ENCODE measurements at regions not wholly inside any gene's neighbourhood (a gene's known extent, or its start where the extent isn't known, plus 50 kb on each side); places are given as distances from the start of the nearest gene placed in this dataset.
"Not testable (repeated sequence)": the region's sequence is repeated elsewhere in the genome, so short reads cannot be mapped to it uniquely, and the experiment has no call there.

- peak; percentile 74 for DNase-seq (ENCODE audit: low read depth)
Measured at GRCh38 chr7:114364151-114364550, 50.5 kb upstream of the FOXP2 start.

DNA sequence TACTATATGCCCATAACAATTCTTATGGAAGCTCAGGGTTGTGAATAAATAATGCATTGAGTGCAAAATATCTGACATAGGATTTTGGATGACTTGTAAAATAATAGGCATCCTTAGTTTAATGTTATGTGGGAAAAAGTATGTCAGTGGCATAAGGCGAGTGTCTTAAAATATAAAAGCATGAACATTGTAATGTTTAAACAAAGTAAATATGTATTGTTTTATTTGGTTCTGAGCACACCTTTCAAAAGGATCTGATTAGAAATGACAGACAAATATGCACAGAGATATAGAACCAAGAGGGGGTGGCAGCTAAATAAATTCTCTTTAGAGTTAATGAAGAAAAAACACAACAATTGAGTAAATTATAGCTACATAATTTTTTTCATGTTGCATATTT lies 51.3 kb upstream of the FOXP2 start:
- DNase-seq (ENCODE audit: low read depth): no peak

DNA sequence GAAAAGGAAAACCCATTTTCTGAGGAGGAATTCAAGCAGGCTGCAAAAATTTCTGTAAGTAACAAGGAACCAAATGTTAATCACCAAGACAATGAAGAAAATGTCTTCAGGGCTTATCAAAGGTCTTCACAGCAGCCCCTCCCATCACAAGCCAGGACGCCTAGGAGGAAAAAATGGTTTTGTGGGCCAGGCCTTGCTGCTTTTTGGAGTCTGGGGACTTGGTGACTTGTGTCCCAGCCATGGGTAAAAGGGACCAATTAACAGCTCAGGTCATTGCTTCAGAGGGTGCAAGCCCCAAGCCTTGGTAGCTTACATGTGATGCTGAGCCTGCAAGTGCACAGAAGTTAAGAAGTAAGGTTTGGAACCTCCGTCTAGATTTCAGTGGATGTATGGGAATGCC lies 55.7 kb upstream of the FOXP2 start:
- no peak for DNase-seq (ENCODE audit: low read depth)

DNA sequence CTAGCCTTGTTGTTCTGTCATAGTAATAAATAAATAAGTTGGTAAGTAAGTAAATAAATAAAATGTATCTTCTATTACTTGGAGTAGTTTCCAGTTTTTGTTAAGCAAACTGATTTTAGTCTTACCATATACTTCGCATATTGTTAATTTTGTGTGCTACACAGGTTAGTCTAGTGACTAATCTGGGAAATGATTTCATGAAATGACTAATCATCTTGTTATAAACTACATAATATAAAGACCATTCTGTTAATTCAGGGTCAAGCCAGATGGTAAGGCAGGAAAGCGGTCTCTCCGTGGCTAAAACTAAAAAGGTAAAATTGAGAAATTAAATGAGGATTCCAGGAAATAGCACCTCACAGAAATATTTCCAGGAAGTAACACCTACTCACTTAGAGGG lies 58.5 kb upstream of the FOXP2 start:
- DNase-seq (ENCODE audit: low read depth): no peak

- DNase-seq (ENCODE audit: low read depth): no peak
Measured at GRCh38 chr7:114354306-114354705, 60.3 kb upstream of the FOXP2 start.

GRCh38 chr7:114345494-114345893 lies 69.1 kb upstream of the FOXP2 start:
- peak; percentile 83 for DNase-seq (ENCODE audit: low read depth)

DNA sequence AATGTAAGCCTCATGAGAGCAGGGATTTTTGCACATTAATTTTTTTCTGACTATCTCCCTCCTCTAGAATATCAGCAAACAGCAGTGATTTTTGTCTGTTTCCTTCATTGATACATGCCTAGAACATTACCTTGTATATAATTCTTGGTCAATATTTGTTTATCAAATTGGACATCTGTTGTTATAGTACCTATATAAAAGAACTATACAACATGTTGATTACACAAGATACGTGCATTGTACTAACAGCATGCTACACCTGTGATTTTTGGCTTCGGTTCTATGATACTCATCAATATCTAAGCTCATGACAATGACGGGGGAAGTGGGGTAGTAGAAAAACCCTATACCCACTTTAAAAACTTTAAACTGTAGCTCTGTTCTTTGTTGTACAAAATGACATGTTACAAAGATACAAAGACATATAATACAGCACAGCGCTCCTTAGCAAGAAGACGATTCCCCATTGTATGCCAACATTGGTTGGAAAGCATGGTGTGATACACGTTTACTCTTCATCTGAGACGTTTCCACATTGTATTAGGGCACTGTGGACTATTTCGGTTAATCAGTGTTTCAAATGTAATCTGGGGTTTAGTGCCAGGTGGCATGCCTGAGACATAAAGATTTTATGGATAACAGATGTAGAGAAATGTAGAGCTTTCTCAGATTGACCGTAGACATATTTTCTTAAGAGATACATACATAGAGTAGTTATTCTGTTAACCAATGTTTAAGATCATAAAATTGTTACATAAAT lies 70.5 kb upstream of the FOXP2 start:
- DNase-seq (ENCODE audit: low read depth): no peak

DNA sequence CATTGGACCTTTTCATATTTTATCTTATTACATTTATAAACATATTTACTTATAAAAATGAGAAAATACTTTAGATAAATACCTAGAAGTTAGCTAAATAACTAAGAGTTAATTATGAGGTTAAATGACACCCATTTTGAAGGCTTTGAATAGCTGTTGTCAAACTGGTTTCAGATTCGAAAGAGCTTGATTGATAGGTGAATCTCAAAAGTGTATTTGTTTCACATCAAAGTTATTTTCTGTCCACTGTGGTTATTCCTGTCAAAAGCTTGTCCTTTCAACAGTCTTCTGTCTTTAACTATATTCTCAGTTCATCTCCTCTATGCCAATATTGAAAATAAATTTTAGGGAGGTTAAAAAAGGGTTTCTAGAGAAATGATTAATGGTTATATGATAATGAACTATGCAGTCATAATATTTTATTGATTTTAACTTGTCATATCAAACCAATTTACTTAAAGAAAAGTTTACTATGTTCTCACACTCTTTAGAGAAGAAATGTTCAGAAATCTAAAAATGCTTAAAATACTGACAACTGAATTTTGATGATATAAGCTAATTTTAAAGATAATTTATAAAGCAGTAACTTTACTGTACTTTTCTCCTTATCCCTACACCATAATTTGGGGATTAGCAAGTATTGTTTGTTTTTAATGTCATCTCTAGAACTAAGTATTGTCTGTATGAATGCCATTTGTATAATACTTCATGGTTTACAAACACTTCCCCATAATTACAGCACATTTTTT lies 72.0 kb upstream of the FOXP2 start:
- DNase-seq (ENCODE audit: low read depth): no peak

- no peak for DNase-seq (ENCODE audit: low read depth)
Measured at GRCh38 chr7:114341648-114342047, 73.0 kb upstream of the FOXP2 start.

DNA sequence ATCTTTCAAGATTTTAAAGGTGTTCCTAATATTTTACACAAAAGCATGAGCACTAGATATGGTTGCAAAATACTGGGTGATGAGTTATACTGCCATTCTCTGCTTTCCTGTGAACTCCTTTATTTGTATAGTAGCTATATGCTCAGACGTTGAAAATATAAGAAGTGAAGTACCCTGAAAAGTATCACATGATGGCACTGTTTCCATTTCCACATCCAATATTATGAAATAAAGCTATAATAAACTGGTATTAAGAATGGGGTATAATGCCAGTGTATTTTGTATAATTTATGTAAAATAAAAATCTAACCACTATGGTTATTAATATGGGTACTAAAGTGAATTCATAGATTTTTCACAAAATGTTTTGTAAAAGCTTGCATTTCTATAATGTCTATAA lies 79.6 kb upstream of the FOXP2 start:
- DNase-seq (ENCODE audit: low read depth): no peak

DNA sequence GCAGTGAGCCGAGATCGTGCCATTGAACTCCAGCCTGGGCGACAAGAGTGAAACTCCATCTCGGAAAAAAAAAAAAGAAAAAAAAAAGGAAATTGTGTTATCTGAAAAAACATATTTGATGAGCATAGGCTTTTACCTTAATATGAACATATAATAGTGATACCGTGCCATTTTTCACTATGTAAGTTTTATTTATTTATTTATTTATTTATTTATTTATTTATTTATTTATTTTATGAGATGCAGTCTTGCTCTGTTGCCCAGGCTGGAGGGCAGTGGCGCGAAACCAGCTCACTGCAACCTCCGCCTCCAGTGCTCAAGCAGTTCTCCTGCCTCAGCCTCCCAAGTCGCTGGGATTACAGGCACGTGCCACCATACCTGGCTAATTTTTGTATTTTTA lies 85.2 kb upstream of the FOXP2 start:
- DNase-seq (ENCODE audit: low read depth): not testable (repeated sequence)

DNA sequence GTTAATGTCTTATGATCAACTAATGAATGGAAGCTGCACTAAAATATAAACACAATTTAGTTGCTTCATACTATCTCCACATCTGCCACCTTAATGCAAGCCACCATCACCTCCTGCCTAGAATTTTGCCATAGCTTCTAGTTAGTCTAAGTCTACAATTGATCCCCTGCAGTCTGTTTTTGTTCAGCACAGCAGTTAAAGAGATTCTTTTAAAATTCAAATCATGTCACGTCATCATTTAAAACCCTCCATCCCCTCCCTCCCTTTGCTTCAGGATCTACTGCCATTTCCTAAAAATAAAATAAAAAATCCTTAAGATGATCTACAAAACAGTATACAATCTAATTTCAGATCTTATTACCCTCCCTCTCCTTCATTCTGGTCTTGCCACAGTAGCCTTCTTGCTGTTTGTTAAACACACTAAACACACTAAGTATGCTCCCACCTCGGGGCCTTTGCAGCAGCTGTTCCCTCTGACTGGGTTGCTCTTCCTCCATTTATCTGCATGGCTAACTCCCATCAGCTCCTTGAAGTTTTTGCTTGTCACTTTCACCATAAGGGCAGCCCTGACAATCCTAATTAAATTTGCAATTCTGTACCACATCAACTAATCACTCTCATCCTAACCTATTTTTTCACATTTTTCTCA lies 97.0 kb upstream of the FOXP2 start:
- no peak for DNase-seq (ENCODE audit: low read depth)

GRCh38 chr7:114312649-114313048 lies 102.0 kb upstream of the FOXP2 start:
- DNase-seq (ENCODE audit: low read depth): no peak

- peak; percentile 38 for DNase-seq (ENCODE audit: low read depth)
Measured at GRCh38 chr7:114310345-114311110, 104.1 kb upstream of the FOXP2 start.

DNA sequence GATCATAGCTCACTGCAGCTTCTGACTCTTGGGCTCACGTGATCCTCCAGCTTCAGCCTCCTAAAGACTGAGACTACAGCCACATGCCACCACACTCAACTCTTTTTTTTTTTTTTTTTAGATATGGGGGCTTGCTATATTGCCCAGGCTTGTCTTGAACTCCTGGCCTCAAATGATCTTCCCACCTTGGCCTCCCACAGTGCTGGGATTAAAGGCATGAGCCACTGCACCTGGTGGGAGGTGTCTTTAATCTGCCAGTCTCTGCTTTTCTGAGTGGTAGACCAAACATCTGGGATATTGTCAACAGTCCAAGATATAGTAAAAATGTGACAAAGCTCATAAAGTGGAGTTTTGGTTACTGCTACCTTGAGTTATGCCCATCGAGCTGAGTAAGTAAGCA lies 104.9 kb upstream of the FOXP2 start:
- DNase-seq (ENCODE audit: low read depth): no peak

GRCh38 chr7:114303301-114303700 lies 111.3 kb upstream of the FOXP2 start:
- DNase-seq (ENCODE audit: low read depth): no peak

DNA sequence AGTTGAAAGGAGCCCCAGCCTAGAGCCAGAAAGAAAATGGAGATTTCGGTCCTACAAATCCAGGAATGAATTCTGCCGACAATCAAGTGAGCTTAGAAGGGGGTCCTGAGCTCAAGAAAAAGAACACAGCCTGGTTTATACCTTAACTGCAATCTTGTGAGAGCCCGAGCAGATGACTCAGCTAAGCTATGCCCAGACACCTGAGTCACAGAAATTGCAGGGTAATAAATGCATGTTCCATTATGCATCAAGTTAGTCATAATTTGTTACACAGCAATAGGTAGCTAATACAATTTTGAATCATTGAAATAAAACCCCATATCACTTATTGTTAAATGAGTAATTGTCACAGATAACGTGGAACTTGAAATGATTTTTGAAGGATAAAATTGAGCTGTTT lies 111.8 kb upstream of the FOXP2 start:
- no peak for DNase-seq (ENCODE audit: low read depth)

GRCh38 chr7:114298011-114298410 lies 116.6 kb upstream of the FOXP2 start:
- DNase-seq (ENCODE audit: low read depth): no peak

DNA sequence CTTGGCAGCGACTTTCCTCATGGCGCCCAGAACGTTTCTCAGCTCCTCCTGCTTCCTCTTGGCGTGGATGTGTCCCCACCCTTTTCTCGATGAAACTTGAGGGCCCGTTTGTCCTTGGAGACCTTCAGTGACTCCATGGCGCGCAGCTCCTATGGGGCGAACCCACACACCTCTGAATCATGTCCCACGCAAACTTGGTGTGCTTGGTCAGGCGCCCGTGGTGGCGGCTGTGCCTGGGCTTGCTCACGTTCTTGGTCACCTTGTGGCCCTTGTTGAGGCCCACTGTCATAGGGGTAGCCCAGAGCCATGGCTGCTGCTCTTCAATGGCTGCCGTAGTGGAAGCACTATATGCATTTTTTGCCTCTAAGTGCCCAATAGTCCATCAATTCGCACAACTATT lies 117.5 kb upstream of the FOXP2 start:
- DNase-seq (ENCODE audit: low read depth): no peak

GRCh38 chr7:114295522-114295921 lies 119.1 kb upstream of the FOXP2 start:
- DNase-seq (ENCODE audit: low read depth): no peak

GRCh38 chr7:114294036-114294435 lies 120.6 kb upstream of the FOXP2 start:
- no peak for DNase-seq (ENCODE audit: low read depth)

Measured in myocyte (in vitro differentiated cells).